DND-41 (cell line): ENCODE measurements at regions not wholly inside any gene's neighbourhood (a gene's known extent, or its start where the extent isn't known, plus 50 kb on each side); places are given as distances from the start of the nearest gene placed in this dataset.

Experiments
- CTCF ChIP-seq: IDR thresholded peaks from 2 replicates; pipeline ENCODE4 v1.5.1; 2012; ENCODE audit warnings: borderline replicate concordance, low read length, moderate library complexity, mild to moderate bottlenecking; ENCODE audit not compliant: poor library complexity, severe bottlenecking; ENCODE audit errors: extremely low read depth
- EZH2 ChIP-seq: IDR thresholded peaks from 3 replicates; pipeline ENCODE4 v1.6.1; 2012; ENCODE audit warnings: borderline replicate concordance, low read depth, mild to moderate bottlenecking, moderate library complexity, low read length, inconsistent platforms; ENCODE audit not compliant: severe bottlenecking

- TF ChIP-seq CTCF: no peak
- TF ChIP-seq EZH2: no peak
Measured at GRCh38 chr15:70204652-70205051, 106.9 kb upstream of the TLE3 start.
